Spleen (tissue), 7 donors: ENCODE measurements at regions not wholly inside any gene's neighbourhood (a gene's known extent, or its start where the extent isn't known, plus 50 kb on each side); places are given as distances from the start of the nearest gene placed in this dataset.

Experiments
- POLR2A ChIP-seq, 3 donors: fragments of 450-650 bp; IDR thresholded peaks; one replicate each; pipeline ENCODE4 v1.5.1; 2017; ENCODE audit warnings: antibody characterized with exemption in 3 of 3, mild to moderate bottlenecking in 1 of 3
- POLR2AphosphoS5 ChIP-seq, 3 donors: sonication (generic); formaldehyde crosslinking; IDR thresholded peaks; one replicate each; pipeline ENCODE4 v1.5.1; 2017; ENCODE audit warnings: antibody characterized with exemption in 3 of 3
- TF ChIP-seq, protein P1 (sequence below), 11 experiments: fragments of 200-600 bp in 7 of 11; fragments of 450-650 bp in 4 of 11; sonication (generic) in 4 of 11; IDR thresholded peaks in 8 of 11; conservative IDR thresholded peaks in 3 of 11; 1 replicate in 7 of 11; 2 replicates in 4 of 11; pipeline versions ENCODE4 v1.4.0 to v1.8.0; 2016 to 2021; ENCODE audit warnings: antibody characterized with exemption in 11 of 11, inconsistent platforms in 4 of 11, mild to moderate bottlenecking in 1 of 11
- donor health status: DM: no; HTN: no; CAD: no; lungs with moderate emphysema.
- donor health status: DM: no; HTN: no; CAD: no.
- donor health status: DM: no; HTN: no; CAD: no.

DNA sequence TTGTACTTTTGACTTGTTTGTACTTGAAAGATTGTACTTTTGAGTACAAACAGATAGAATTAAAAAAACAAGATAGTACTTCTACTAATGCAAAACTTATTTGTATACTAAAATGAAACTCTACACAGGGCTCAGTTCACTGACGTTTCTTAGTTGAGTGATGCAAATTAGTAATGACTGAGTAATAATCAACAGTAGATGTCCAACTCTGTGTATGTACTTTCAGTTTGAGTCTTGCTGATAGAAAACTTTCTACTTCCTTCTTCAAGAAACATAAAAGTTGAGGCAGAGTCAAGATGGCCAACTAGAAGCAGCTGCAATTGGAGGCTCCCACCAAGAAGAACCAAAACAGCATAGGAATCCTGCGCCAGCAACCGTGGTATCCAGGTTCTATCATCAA lies 585.0 kb downstream of the NR4A2 start:
- TF ChIP-seq, protein P1, sequence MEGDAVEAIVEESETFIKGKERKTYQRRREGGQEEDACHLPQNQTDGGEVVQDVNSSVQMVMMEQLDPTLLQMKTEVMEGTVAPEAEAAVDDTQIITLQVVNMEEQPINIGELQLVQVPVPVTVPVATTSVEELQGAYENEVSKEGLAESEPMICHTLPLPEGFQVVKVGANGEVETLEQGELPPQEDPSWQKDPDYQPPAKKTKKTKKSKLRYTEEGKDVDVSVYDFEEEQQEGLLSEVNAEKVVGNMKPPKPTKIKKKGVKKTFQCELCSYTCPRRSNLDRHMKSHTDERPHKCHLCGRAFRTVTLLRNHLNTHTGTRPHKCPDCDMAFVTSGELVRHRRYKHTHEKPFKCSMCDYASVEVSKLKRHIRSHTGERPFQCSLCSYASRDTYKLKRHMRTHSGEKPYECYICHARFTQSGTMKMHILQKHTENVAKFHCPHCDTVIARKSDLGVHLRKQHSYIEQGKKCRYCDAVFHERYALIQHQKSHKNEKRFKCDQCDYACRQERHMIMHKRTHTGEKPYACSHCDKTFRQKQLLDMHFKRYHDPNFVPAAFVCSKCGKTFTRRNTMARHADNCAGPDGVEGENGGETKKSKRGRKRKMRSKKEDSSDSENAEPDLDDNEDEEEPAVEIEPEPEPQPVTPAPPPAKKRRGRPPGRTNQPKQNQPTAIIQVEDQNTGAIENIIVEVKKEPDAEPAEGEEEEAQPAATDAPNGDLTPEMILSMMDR (IDR thresholded peaks at IDR 0.05 in 8 of 11, conservative IDR thresholded peaks at IDR 0.05 in 3 of 11), result no peak
- TF ChIP-seq POLR2A (IDR thresholded peaks at IDR 0.05) (no peak), POLR2AphosphoS5 (IDR thresholded peaks at IDR 0.05) (no peak)
